Upper lobe of left lung (tissue), 4 donors: ENCODE measurements at regions not wholly inside any gene's neighbourhood (a gene's known extent, or its start where the extent isn't known, plus 50 kb on each side); places are given as distances from the start of the nearest gene placed in this dataset.

Source experiments
- CTCF ChIP-seq, 6 experiments: fragments of 450-650 bp in 4 of 6; fragments of 200-600 bp in 2 of 6; sonication (generic) in 2 of 6; IDR thresholded peaks; one replicate each; pipeline ENCODE4 v1.5.1; 2016 to 2019; ENCODE audit warnings: antibody characterized with exemption in 6 of 6
- POLR2A ChIP-seq, 4 donors: fragments of 450-650 bp; IDR thresholded peaks; one replicate each; pipeline ENCODE4 v1.5.1; 2016 to 2017; ENCODE audit warnings: antibody characterized with exemption in 4 of 4, mild to moderate bottlenecking in 2 of 4
- POLR2AphosphoS5 ChIP-seq, 2 donors: sonication (generic); formaldehyde crosslinking; IDR thresholded peaks; one replicate each; pipeline ENCODE4 v1.5.1; 2017; ENCODE audit warnings: antibody characterized with exemption in 2 of 2

DNA sequence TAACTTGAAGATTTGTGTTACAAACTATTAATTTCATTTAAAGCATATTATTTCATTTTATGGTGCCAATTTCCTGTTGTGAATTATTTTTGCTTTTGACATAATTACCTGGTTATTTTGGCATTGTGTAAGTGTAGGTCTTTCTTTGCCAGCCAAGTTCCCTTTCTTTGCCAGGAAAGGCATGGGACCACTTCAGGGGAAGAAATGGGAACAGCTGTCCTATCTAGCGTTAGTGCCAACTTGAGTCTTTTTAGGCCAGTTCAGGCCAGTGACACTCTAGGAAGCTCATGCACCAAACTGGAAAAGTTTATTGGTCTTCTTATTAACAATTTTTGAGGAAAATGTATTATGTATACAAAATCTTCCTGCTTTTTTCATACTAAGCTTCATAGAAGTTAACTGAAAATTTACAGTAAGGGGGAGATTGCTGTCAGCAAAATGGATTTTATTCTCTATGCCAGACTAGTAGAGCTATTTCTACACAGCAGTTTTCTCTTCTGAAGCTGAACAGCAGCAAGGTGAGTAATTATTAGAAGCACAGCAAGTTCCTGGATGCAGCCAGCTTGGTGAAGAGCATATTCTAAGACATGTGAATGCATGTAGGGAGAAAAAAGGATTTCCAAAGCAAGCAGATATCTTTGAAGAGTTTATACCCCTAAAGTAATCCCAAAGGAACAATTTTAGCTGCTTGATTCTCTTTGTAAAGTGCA is 914.6 kb upstream of the ADGRL4 start:
- TF ChIP-seq CTCF (IDR thresholded peaks at IDR 0.05) (no peak), POLR2A (IDR thresholded peaks at IDR 0.05) (no peak), POLR2AphosphoS5 (IDR thresholded peaks at IDR 0.05) (no peak)
